Epithelial cell of esophagus (primary cell): ENCODE measurements at regions not wholly inside any gene's neighbourhood (a gene's known extent, or its start where the extent isn't known, plus 50 kb on each side); places are given as distances from the start of the nearest gene placed in this dataset.

Experiments
- DNase-seq: peaks from one replicate; pipeline ENCODE4 v3.0.0; 2010; ENCODE audit warnings: low read depth
- H3K4me3 ChIP-seq: 2 replicates; pipeline ENCODE4 v1.5.1; 2011; ENCODE audit warnings: mild to moderate bottlenecking, low read length, control low read depth
- CTCF ChIP-seq: IDR thresholded peaks from 2 replicates; pipeline ENCODE4 v1.5.1; 2011; ENCODE audit warnings: low read depth, mild to moderate bottlenecking, low read length, control low read depth, inconsistent platforms; ENCODE audit not compliant: insufficient read depth; ENCODE audit errors: missing control alignments

GRCh38 chr7:93830141-93830925 is 60.2 kb downstream of the TFPI2 start:
- H3K4me3 ChIP-seq = no peak overlapping the region
- DNase-seq = no peak
- no peak for TF ChIP-seq CTCF

DNA sequence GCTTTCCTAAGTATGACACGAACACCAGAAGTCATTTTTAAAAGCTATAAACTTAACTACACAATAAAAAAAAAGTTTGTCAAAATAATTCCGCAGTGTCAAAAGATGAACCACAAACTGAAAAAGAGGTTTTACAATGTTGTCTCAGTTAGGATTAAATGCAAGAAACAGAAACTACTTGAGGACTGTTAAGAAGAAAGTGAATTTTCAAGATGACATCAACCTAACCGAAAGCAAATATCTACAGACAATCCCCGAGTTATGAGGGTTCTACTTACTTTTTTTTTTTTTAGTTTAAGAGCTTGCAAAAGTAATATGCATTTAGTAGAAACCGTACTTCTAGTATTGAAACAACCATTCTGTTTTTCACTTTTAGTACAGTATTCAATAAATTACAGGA is 62.3 kb downstream of the TFPI2 start:
- TF ChIP-seq CTCF = no peak
- H3K4me3 ChIP-seq = no peak overlapping the region
- no peak for DNase-seq

DNA sequence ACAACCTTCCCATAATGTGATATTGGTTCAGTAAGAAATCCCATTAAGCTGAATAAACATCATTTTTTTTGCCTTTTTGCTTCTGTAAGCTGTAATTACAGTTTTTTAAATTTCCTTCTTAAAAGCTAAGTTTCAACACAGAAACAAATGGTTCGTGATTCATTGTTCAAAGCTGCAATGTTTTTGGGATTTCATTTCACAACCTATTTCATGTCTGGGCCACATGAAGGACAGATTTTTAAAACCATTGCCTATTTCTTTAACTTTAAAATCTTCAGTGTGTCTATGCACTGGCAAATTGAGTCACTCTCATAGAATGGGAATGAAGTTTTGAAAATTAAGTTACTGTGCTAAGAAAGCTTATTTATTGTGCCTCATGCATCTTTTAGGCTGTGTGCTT is 66.9 kb downstream of the TFPI2 start:
- H3K4me3 ChIP-seq = no peak overlapping the region
- DNase-seq = no peak
- no peak for TF ChIP-seq CTCF

- TF ChIP-seq CTCF = no peak
- no peak overlapping the region for H3K4me3 ChIP-seq
- no peak for DNase-seq
These were observed 69.1 kb downstream of the TFPI2 start for GRCh38 chr7:93821463-93821862.

GRCh38 chr7:93819699-93820098 is 70.9 kb downstream of the TFPI2 start:
- no peak for DNase-seq
- H3K4me3 ChIP-seq = no peak overlapping the region
- no peak for TF ChIP-seq CTCF

DNA sequence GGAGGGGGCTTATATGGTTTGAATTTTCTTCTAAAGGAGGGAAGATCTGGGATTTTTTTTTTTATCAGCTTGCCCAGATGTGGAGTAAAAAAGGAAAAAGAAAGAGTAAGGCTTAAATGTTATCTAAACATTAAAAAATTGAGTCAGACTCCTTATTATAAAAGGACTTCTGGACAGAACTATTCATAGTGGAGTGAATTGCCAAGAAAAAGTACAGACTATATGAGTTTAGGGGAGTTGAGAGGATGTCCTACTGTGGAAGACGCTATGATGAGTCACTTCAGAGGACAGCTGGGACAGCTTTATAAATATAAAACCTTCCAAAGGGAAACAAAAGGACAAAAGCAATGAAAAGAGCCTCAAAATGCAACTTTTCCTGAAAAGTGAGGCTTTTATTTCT is 73.0 kb downstream of the TFPI2 start:
- TF ChIP-seq CTCF = no peak

GRCh38 chr7:93817004-93817403 is 73.5 kb downstream of the TFPI2 start:
- DNase-seq = no peak
- H3K4me3 ChIP-seq = no peak overlapping the region
- TF ChIP-seq CTCF = no peak

More for the DNA sequence above, 73.0 kb downstream of the TFPI2 start:
- H3K4me3 ChIP-seq = no peak overlapping the region
- no peak for DNase-seq
